Stomach (tissue), 8 donors: ENCODE measurements at regions not wholly inside any gene's neighbourhood (a gene's known extent, or its start where the extent isn't known, plus 50 kb on each side); places are given as distances from the start of the nearest gene placed in this dataset.

ENCODE experiments used
- DNase-seq, 2 donors: peaks; one replicate each; pipeline versions ENCODE4 v3.0.0 to v3.0.0-alpha.2; 2013 to 2019
- H3K27ac ChIP-seq, 5 donors: fragments of 200-600 bp in 4 of 5; sonication (generic) in 4 of 5; one replicate each; pipeline ENCODE4 v1.5.1; 2013 to 2019; ENCODE audit warnings: mild to moderate bottlenecking in 1 of 5, moderate library complexity in 1 of 5
- H3K27me3 ChIP-seq, 3 donors: fragments of 200-600 bp; sonication (generic); one replicate each; pipeline ENCODE4 v1.5.1; 2017 to 2019; ENCODE audit warnings: mixed run types in 1 of 3
- H3K36me3 ChIP-seq, 4 donors: fragments of 200-600 bp; sonication (generic); 1 replicate in 3 of 4; 2 replicates in 1 of 4; pipeline ENCODE4 v1.5.1; 2016 to 2019
- H3K4me1 ChIP-seq, 4 donors: fragments of 200-600 bp; sonication (generic); one replicate each; pipeline ENCODE4 v1.5.1; 2016 to 2019
- H3K4me3 ChIP-seq, 4 donors: fragments of 200-600 bp; sonication (generic) in 3 of 4; one replicate each; pipeline ENCODE4 v1.5.1; 2016 to 2019; ENCODE audit warnings: mild to moderate bottlenecking in 1 of 4
- H3K9me3 ChIP-seq, 4 donors: fragments of 200-600 bp; sonication (generic); one replicate each; pipeline ENCODE4 v1.5.1; 2016 to 2019
- EP300 ChIP-seq: sonication (generic); formaldehyde crosslinking; IDR thresholded peaks from one replicate; pipeline ENCODE4 v1.6.1; 2017; ENCODE audit warnings: antibody characterized with exemption
- POLR2A ChIP-seq, 4 donors: fragments of 450-650 bp; IDR thresholded peaks; one replicate each; pipeline ENCODE4 v1.6.1; 2016; ENCODE audit warnings: antibody characterized with exemption in 4 of 4, control low read depth in 2 of 4, mild to moderate bottlenecking in 1 of 4, moderate library complexity in 1 of 4
- POLR2AphosphoS5 ChIP-seq, 3 donors: sonication (generic); formaldehyde crosslinking; IDR thresholded peaks; one replicate each; pipeline ENCODE4 v1.6.1; 2016; ENCODE audit warnings: antibody characterized with exemption in 3 of 3
- WGBS, 5 donors: extraction: QIAGEN DNeasy Blood & Tissue Kit in 3 of 5; methylation state at CpG; one replicate each; pipeline versions ENCODE4 v1.1.5 to v1.1.7; 2013 to 2018; 5-methylcytosine and 5-hydroxymethylcytosine counted together
- intact Hi-C: fragments of 100-400 bp; cut with DNase I; formaldehyde crosslinking; loops from one replicate; pipeline ENCODE4 v1.15.1; 2023; ENCODE audit warnings: low total_unique reads
- TF ChIP-seq, protein P1 (sequence below), 7 experiments: fragments of 450-650 bp in 4 of 7; fragments of 200-600 bp in 3 of 7; sonication (generic) in 3 of 7; IDR thresholded peaks; one replicate each; pipeline ENCODE4 v1.5.1; 2016 to 2019; ENCODE audit warnings: antibody characterized with exemption in 7 of 7, control low read depth in 2 of 7, mild to moderate bottlenecking in 1 of 7
- donor health status: healthy with polysubstance abuse.
- donor health status: Bipolar disorder and iron deficiency.
- donor health status: healthy.

DNA sequence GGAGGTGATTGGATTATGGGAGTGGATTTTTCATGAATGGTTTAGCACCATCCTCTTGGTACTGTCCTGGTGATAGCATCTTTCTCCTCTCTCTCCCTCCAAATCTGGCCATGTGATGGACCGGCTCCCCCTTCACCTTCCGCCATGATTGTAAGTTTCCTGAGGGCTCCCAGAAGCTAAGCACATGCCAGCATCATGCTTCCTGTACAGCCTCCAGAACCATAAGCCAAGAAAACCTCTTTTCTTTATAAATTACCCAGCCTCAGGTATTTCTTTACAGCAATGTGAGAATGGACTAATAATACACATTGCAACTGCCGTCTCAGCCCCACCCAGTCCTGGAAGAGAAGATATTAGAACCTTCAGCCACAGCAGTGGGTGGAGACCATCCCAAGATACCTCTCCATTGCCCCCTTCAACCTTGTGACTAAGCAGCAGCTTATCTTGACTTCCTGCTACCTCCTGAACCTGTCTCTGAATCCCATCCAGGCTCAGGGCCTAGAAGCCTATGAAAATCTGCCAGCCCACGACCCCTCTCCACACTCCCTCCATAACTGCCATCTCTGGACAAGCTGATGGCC lies 81.8 kb upstream of the AGAP1 start:
- Histone ChIP-seq H3K27me3 (no peaks in the 10 kb centered on the region), H3K9me3 (no peaks in the 10 kb centered on the region), H3K4me3 (no peak overlapping the region), H3K27ac (no peak overlapping the region), H3K4me1 (no peaks in the 10 kb centered on the region), H3K36me3 (no peaks in the 10 kb centered on the region)
- intact Hi-C loops: no loop called here
- 82 to 96% (median 88%) methylated on average over 4 of the region's 4 CpGs for WGBS, 5 donors
- DNase-seq: no peak
- no peak for TF ChIP-seq POLR2AphosphoS5 (IDR thresholded peaks at IDR 0.05)
- no peak for TF ChIP-seq POLR2A (IDR thresholded peaks at IDR 0.05)
- TF ChIP-seq, protein P1, sequence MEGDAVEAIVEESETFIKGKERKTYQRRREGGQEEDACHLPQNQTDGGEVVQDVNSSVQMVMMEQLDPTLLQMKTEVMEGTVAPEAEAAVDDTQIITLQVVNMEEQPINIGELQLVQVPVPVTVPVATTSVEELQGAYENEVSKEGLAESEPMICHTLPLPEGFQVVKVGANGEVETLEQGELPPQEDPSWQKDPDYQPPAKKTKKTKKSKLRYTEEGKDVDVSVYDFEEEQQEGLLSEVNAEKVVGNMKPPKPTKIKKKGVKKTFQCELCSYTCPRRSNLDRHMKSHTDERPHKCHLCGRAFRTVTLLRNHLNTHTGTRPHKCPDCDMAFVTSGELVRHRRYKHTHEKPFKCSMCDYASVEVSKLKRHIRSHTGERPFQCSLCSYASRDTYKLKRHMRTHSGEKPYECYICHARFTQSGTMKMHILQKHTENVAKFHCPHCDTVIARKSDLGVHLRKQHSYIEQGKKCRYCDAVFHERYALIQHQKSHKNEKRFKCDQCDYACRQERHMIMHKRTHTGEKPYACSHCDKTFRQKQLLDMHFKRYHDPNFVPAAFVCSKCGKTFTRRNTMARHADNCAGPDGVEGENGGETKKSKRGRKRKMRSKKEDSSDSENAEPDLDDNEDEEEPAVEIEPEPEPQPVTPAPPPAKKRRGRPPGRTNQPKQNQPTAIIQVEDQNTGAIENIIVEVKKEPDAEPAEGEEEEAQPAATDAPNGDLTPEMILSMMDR (IDR thresholded peaks at IDR 0.05): no peak
- no peak for TF ChIP-seq EP300

DNA sequence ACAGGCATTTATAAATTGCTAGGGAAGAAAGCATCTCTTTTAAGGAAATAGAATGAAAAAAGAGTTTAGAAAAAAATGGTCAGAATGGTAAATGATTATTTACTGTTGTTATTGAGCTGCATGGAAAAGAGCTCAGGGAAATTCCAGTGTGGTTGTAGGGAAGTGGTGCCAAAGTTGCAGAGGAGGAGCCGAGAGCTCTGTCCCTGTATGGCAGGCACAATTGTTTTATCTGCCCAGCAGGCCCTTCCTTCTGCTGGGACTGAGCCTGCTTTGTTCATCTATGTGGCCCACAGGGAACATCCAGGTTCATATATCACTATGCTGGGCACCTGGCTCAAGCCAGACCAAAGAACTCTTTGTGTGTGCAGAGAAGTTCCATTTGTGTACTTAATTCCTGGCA lies 80.8 kb upstream of the AGAP1 start:
- H3K27me3 ChIP-seq: no peaks in the 10 kb centered on the region
- H3K36me3 ChIP-seq: no peaks in the 10 kb centered on the region
- no peak overlapping the region for H3K27ac ChIP-seq
- WGBS, 5 donors: 58 to 81% (median 72%) methylated on average over 1 of the region's 1 CpG
- intact Hi-C loops: no loop called here
- H3K4me1 ChIP-seq: no peaks in the 10 kb centered on the region
- DNase-seq: no peak
- H3K9me3 ChIP-seq: no peaks in the 10 kb centered on the region
- no peak overlapping the region for H3K4me3 ChIP-seq
- TF ChIP-seq, protein P1 (IDR thresholded peaks at IDR 0.05): no peak
- TF ChIP-seq POLR2AphosphoS5 (IDR thresholded peaks at IDR 0.05) (no peak), EP300 (no peak), POLR2A (IDR thresholded peaks at IDR 0.05) (no peak)

DNA sequence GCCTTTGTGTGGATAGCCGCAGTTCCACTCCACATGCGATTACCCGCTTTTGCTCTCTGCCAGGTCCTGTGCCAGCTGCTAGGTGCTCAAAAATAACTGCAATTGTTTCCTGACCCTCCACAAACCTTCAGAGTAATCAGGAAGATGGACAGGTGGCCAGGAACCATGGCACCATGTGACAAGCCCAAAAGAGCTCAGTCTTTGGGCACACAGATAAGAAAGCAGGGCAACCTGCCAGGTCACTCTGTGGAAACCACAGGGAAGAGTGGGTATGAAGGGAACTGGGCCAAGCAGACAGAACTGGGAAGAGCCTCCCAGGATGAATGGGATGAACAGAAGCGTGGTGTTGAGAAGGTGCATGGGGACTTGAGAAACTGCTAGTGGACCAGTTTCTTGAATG lies 79.4 kb upstream of the AGAP1 start:
- H3K4me3 ChIP-seq: no peak overlapping the region
- H3K36me3 ChIP-seq: no peaks in the 10 kb centered on the region
- no peak for TF ChIP-seq POLR2A (IDR thresholded peaks at IDR 0.05)
- TF ChIP-seq, protein P1 (IDR thresholded peaks at IDR 0.05): no peak
- TF ChIP-seq EP300: no peak
- TF ChIP-seq POLR2AphosphoS5 (IDR thresholded peaks at IDR 0.05): no peak
- intact Hi-C loops: no loop called here
- H3K27me3 ChIP-seq: no peaks in the 10 kb centered on the region
- DNase-seq: peak in 1 of 2 donors; percentile 60
- no peak overlapping the region for H3K27ac ChIP-seq
- no peaks in the 10 kb centered on the region for H3K4me1 ChIP-seq
- H3K9me3 ChIP-seq: no peaks in the 10 kb centered on the region
- WGBS, 5 donors: 61 to 74% (median 73%) methylated on average over 4 of the region's 4 CpGs

DNA sequence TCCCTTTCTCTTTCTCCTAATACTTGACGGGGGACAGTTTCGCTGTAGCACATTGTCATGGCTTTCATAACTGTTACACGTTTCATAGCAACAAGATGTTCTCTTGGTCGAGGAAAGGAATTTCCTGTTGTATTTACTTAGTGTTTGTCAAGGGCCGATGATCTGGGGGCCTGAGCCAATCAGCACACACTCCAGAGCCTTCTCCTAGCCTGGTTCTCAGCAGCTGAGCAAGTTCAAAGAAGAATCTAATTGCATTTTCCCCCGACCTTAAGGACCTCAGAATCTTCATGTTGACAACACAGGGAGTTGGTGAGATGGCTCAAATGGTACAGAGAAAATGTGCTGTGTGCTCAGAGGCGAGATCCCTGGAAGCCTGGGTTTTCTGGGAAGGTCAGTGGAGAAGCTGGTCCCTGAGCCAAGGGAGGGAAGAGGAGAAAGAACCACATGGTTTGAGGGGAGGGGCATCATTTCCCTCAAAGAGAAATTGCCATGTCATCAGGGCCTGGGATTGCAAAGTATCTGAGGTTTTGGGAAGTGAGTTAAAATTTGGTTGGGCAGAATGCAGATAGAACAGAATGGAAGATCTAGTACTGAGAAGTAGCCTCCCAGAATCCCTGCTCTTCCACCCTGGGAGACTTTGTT lies 76.9 kb upstream of the AGAP1 start:
- 23 to 40% (median 30%) methylated on average over 7 of the region's 7 CpGs for WGBS, 5 donors
- Histone ChIP-seq H3K4me1 (no peaks in the 10 kb centered on the region), H3K4me3 (no peak overlapping the region), H3K27ac (peak overlapping the region in 1 of 5 donors; percentile 5), H3K9me3 (no peaks in the 10 kb centered on the region), H3K27me3 (no peaks in the 10 kb centered on the region), H3K36me3 (no peaks in the 10 kb centered on the region)
- peak in 1 of 2 donors; percentile 37 for DNase-seq
- intact Hi-C loops: no loop called here
- no peak for TF ChIP-seq EP300

DNA sequence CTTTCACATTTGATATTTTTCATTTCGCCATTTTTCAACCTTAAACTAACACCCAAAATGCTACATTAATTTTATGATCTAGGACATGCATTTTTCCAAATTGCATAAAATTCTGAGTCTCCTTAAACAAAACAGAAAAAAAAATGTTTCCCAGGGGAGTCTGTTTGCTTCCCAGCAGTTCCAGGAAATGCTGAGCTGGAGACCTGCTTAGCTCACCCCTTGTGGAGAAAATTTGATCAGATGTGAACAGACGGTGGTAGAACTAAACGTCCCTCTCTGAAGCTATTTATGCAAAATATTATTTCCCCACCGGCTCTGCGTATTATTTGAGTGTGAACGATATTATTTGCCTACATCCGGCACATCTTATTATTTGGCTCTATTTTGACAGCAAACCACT lies 74.9 kb upstream of the AGAP1 start:
- WGBS, 5 donors: 73 to 79% (median 78%) methylated on average over 7 of the region's 7 CpGs
- TF ChIP-seq EP300 (no peak), POLR2A (IDR thresholded peaks at IDR 0.05) (no peak), POLR2AphosphoS5 (IDR thresholded peaks at IDR 0.05) (no peak)
- TF ChIP-seq, protein P1 (IDR thresholded peaks at IDR 0.05): no peak

More for the DNA sequence above, 74.9 kb upstream of the AGAP1 start:
- intact Hi-C loops: no loop called here
- Histone ChIP-seq H3K27me3 (no peaks in the 10 kb centered on the region), H3K9me3 (peaks cover 0 to 2% (median under 1%) of the 10 kb centered on the region in 4 donors), H3K27ac (no peak overlapping the region), H3K4me3 (no peak overlapping the region), H3K36me3 (no peaks in the 10 kb centered on the region), H3K4me1 (no peaks in the 10 kb centered on the region)
- DNase-seq: no peak
